Sigmoid colon (tissue), 6 donors: ENCODE measurements at regions not wholly inside any gene's neighbourhood (a gene's known extent, or its start where the extent isn't known, plus 50 kb on each side); places are given as distances from the start of the nearest gene placed in this dataset.
"Not testable (repeated sequence)": the region's sequence is repeated elsewhere in the genome, so short reads cannot be mapped to it uniquely, and the experiment has no call there.

Experiments used
- DNase-seq: peaks from one replicate; pipeline ENCODE4 v3.0.0-alpha.2; 2019
- H3K27ac ChIP-seq, 4 donors: fragments of 200-600 bp; sonication (generic); one replicate each; pipeline ENCODE4 v1.5.1; 2016 to 2019; ENCODE audit warnings: mild to moderate bottlenecking in 1 of 4
- H3K27me3 ChIP-seq, 3 donors: fragments of 200-600 bp; sonication (generic); one replicate each; pipeline ENCODE4 v1.5.1; 2019; ENCODE audit warnings: mild to moderate bottlenecking in 1 of 3
- H3K36me3 ChIP-seq, 4 donors: fragments of 200-600 bp; sonication (generic); one replicate each; pipeline ENCODE4 v1.5.1; 2016 to 2019
- H3K4me1 ChIP-seq, 4 donors: fragments of 200-600 bp; sonication (generic); one replicate each; pipeline ENCODE4 v1.5.1; 2017 to 2019
- H3K4me3 ChIP-seq, 4 donors: fragments of 200-600 bp; sonication (generic); one replicate each; pipeline ENCODE4 v1.5.1; 2017 to 2019; ENCODE audit warnings: mild to moderate bottlenecking in 2 of 4, moderate library complexity in 1 of 4
- H3K9me3 ChIP-seq, 4 donors: fragments of 200-600 bp in 3 of 4; sonication (generic) in 3 of 4; one replicate each; pipeline versions ENCODE4 v1.5.1 to v1.6.1; 2013 to 2019
- CTCF ChIP-seq, 4 experiments: fragments of 450-650 bp in 3 of 4; fragments of 200-600 bp in 1 of 4; IDR thresholded peaks; one replicate each; pipeline ENCODE4 v1.5.1; 2016 to 2019; ENCODE audit warnings: antibody characterized with exemption in 4 of 4, mild to moderate bottlenecking in 3 of 4, moderate library complexity in 2 of 4
- EP300 ChIP-seq, 4 donors: sonication (generic); formaldehyde crosslinking; IDR thresholded peaks; one replicate each; pipeline ENCODE4 v1.6.1; 2017; ENCODE audit warnings: antibody characterized with exemption in 4 of 4
- POLR2A ChIP-seq, 2 donors: fragments of 450-650 bp; IDR thresholded peaks; one replicate each; pipeline ENCODE4 v1.6.1; 2016; ENCODE audit warnings: antibody characterized with exemption in 2 of 2, mild to moderate bottlenecking in 2 of 2, moderate library complexity in 2 of 2
- POLR2AphosphoS5 ChIP-seq, 4 donors: sonication (generic); formaldehyde crosslinking; IDR thresholded peaks; one replicate each; pipeline ENCODE4 v1.6.1; 2017; ENCODE audit warnings: antibody characterized with exemption in 4 of 4
- WGBS, 2 donors: extraction: QIAGEN DNeasy Blood & Tissue Kit; methylation state at CpG; one replicate each; pipeline ENCODE4 v1.1.7; 2013; 5-methylcytosine and 5-hydroxymethylcytosine counted together
- intact Hi-C: fragments of 100-400 bp; cut with DNase I; formaldehyde crosslinking; loops from one replicate; pipeline ENCODE4 v1.15.1; 2023
- donor health status: healthy with polysubstance abuse.
- donor health status: healthy.

GRCh38 chr3:20556661-20557060 lies 370.7 kb upstream of the SGO1 start:
- no peaks in the 10 kb centered on the region for H3K4me1 ChIP-seq
- no peaks in the 10 kb centered on the region for H3K9me3 ChIP-seq
- no peaks in the 10 kb centered on the region for H3K27me3 ChIP-seq
- H3K27ac ChIP-seq, result no peak overlapping the region
- 83 to 85% methylated on average over 4 of the region's 4 CpGs for WGBS, 2 donors
- no peaks in the 10 kb centered on the region for H3K36me3 ChIP-seq
- intact Hi-C loops, result no loop called here
- H3K4me3 ChIP-seq, result no peak overlapping the region
- no peak for DNase-seq
- TF ChIP-seq POLR2A (IDR thresholded peaks at IDR 0.05) (no peak), POLR2AphosphoS5 (IDR thresholded peaks at IDR 0.05) (no peak), EP300 (IDR thresholded peaks at IDR 0.05) (no peak), CTCF (IDR thresholded peaks at IDR 0.05) (no peak)

DNA sequence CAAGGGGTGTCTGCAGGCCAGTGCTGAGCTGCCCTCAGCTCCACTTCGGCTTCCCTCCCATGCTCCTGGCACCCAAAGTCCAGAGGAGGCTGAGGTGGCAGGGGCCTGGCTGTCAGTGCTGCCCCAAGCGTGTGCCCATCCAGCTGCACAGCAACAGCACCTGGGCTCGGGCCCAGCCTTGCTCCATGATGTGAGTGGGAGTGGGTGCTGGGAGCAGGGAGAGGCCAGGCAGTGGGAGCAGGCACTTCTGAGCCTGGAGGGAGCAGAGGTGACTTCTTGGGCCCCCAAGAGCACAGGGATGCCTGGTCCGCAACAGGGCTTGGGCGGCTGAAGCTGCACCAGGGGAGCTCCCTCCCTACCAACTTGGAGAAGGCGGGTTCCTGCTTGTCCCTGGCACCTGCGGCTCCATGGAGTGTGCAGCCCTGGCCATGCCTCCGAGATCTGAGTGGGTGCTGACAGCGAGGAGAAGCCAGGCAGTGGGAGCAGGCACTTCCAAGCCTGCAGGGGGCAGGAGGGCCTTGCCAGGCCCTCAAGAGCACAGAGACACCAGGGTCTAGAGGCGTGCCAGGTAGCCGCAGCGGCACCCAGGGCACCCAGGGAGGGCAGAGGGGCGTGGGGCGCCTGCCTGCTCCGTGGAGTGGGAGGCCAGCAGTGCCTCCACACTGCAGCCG lies 366.7 kb upstream of the SGO1 start:
- intact Hi-C loops, result no loop called here
- peaks cover 0 to 2% (median 0%) of the 10 kb centered on the region in 4 donors for H3K9me3 ChIP-seq
- no peak overlapping the region for H3K4me3 ChIP-seq
- H3K27ac ChIP-seq, result no peak overlapping the region
- H3K27me3 ChIP-seq, result no peaks in the 10 kb centered on the region
- 85 to 90% methylated on average over 16 of the region's 16 CpGs for WGBS, 2 donors
- TF ChIP-seq EP300 (IDR thresholded peaks at IDR 0.05) (no peak), POLR2AphosphoS5 (IDR thresholded peaks at IDR 0.05) (no peak), POLR2A (IDR thresholded peaks at IDR 0.05) (no peak), CTCF (IDR thresholded peaks at IDR 0.05) (no peak)
- no peaks in the 10 kb centered on the region for H3K36me3 ChIP-seq
- peak; percentile 53 for DNase-seq
- no peaks in the 10 kb centered on the region for H3K4me1 ChIP-seq

GRCh38 chr3:20547361-20548269 lies 361.6 kb upstream of the SGO1 start:
- H3K36me3 ChIP-seq, H3K27ac ChIP-seq, H3K4me3 ChIP-seq, H3K4me1 ChIP-seq, H3K27me3 ChIP-seq, intact Hi-C loops, H3K9me3 ChIP-seq, DNase-seq: not testable (repeated sequence)
- WGBS, 2 donors, result 91% methylated on average over 35 of the region's 35 CpGs

DNA sequence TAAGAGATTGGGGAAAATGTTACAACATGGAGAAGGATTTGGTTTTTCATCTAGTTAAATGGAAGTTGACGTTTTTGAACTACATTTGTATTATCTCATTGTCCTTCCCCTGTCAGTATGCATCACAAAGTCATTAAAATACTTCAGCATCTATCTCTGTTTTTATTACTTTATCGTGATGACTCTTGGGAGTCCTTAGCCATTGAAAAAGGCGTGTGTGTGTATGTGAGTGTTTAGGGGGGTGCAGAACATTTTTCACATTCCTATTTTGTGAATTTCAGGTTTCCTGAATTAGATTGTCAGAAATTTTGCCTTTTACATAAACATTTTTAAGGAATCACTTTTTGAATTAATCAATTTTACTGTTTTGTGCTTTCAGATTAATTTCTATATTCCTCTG lies 360.6 kb upstream of the SGO1 start:
- intact Hi-C loops, result no loop called here
- Histone ChIP-seq H3K36me3 (no peaks in the 10 kb centered on the region), H3K9me3 (peaks cover 0 to 3% (median 0%) of the 10 kb centered on the region in 4 donors), H3K27me3 (no peaks in the 10 kb centered on the region), H3K4me3 (no peak overlapping the region), H3K4me1 (no peaks in the 10 kb centered on the region), H3K27ac (no peak overlapping the region)
- no peak for DNase-seq
- TF ChIP-seq CTCF (IDR thresholded peaks at IDR 0.05) (no peak), EP300 (IDR thresholded peaks at IDR 0.05) (no peak), POLR2AphosphoS5 (IDR thresholded peaks at IDR 0.05) (no peak), POLR2A (IDR thresholded peaks at IDR 0.05) (no peak)
- 47 to 72% methylated on average over 3 of the region's 3 CpGs for WGBS, 2 donors

DNA sequence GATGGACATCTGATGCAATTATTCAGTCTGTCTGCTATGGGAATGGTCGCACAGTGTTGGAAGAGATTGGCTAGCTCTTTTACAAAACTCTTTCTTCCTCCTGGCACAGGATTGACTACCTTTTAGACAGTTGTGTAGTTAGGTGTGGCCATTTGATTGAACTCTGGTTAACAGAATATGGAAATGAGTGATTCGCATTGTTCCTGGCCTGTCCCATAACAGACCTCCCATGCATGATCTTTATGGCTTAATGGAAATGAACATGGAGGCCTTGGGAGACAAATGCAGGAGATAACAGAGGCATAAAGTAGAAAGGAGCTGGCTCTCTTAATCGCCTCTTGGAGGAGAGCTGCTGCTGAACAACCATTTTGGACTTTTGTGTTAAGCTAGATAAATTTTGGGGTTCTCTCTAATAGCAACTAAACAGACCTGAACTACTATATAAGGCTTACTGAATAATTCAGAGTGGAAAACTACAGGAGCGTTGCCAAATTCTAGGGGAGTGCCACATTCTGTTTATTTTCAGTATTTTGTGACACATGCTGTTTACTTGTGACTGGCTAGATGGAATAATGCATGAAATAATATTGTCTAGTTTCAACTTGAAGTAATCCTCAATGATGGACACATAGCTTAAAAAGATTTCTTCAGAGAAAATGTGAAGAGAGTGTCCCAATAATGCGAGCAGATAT lies 357.7 kb upstream of the SGO1 start:
- 81 to 89% methylated on average over 5 of the region's 5 CpGs for WGBS, 2 donors
- intact Hi-C loops, result no loop called here

More for the DNA sequence above, 357.7 kb upstream of the SGO1 start:
- Histone ChIP-seq H3K27me3 (no peaks in the 10 kb centered on the region), H3K4me3 (no peak overlapping the region), H3K4me1 (no peaks in the 10 kb centered on the region), H3K27ac (no peak overlapping the region), H3K36me3 (no peaks in the 10 kb centered on the region), H3K9me3 (peaks cover 0 to 3% (median 0%) of the 10 kb centered on the region in 4 donors)
- no peak for DNase-seq
- TF ChIP-seq CTCF (IDR thresholded peaks at IDR 0.05) (no peak), POLR2A (IDR thresholded peaks at IDR 0.05) (no peak), POLR2AphosphoS5 (IDR thresholded peaks at IDR 0.05) (no peak), EP300 (IDR thresholded peaks at IDR 0.05) (no peak)
